DOHH2 (cell line): ENCODE measurements at regions not wholly inside any gene's neighbourhood (a gene's known extent, or its start where the extent isn't known, plus 50 kb on each side); places are given as distances from the start of the nearest gene placed in this dataset.

Experiments
- H3F3A ChIP-seq: fragments of 200-600 bp; sonication (generic), shearing (Covaris generic); 2 replicates; pipeline ENCODE4 v1.6.0; 2016; ENCODE audit warnings: antibody characterized with exemption, mild to moderate bottlenecking; ENCODE audit not compliant: control insufficient read depth, insufficient read depth
- H3K27ac ChIP-seq: fragments of 200-600 bp; sonication (generic); 2 replicates; pipeline ENCODE4 v1.5.1; 2014; ENCODE audit warnings: low read depth, mild to moderate bottlenecking, low read length, moderate library complexity
- H3K27me3 ChIP-seq: fragments of 200-600 bp; sonication (generic); 2 replicates; pipeline ENCODE4 v1.6.1; 2014; ENCODE audit warnings: mild to moderate bottlenecking, low read length, mixed read lengths; ENCODE audit not compliant: control insufficient read depth
- H3K36me3 ChIP-seq: fragments of 200-600 bp; sonication (generic); 2 replicates; pipeline ENCODE4 v1.6.1; 2014; ENCODE audit warnings: mild to moderate bottlenecking, low read length, moderate library complexity, mixed read lengths; ENCODE audit not compliant: control insufficient read depth
- H3K4me1 ChIP-seq: fragments of 200-600 bp; sonication (generic); 2 replicates; pipeline ENCODE4 v1.6.1; 2014; ENCODE audit warnings: mild to moderate bottlenecking, low read length, mixed read lengths; ENCODE audit not compliant: control insufficient read depth
- H3K4me2 ChIP-seq: fragments of 200-600 bp; sonication (generic); 2 replicates; pipeline ENCODE4 v1.6.0; 2014; ENCODE audit warnings: mild to moderate bottlenecking, low read length, moderate library complexity
- H3K4me3 ChIP-seq: fragments of 200-600 bp; sonication (generic); 2 replicates; pipeline ENCODE4 v1.5.1; 2014; ENCODE audit warnings: mild to moderate bottlenecking, low read length, mixed read lengths
- H3K79me2 ChIP-seq: fragments of 200-600 bp; sonication (generic); 2 replicates; pipeline ENCODE4 v1.6.1; 2014; ENCODE audit warnings: mild to moderate bottlenecking, low read length, mixed read lengths; ENCODE audit not compliant: control insufficient read depth
- H3K9me2 ChIP-seq: fragments of 200-600 bp; sonication (generic); replicated peaks from 2 replicates; pipeline ENCODE4 v1.6.1; 2014; ENCODE audit warnings: mild to moderate bottlenecking, low read length, mixed read lengths; ENCODE audit not compliant: control insufficient read depth
- H3K9me3 ChIP-seq: fragments of 200-600 bp; sonication (generic); 2 replicates; pipeline ENCODE4 v1.6.1; 2014; ENCODE audit warnings: antibody characterized with exemption, low read length, mixed read lengths; ENCODE audit not compliant: control insufficient read depth, insufficient read depth
- H4K20me1 ChIP-seq: fragments of 200-600 bp; sonication (generic); 2 replicates; pipeline ENCODE4 v1.6.0; 2014; ENCODE audit warnings: low read depth, mild to moderate bottlenecking, antibody characterized with exemption, low read length, moderate library complexity; ENCODE audit not compliant: control insufficient read depth, insufficient read depth
- CTCF ChIP-seq: fragments of 200-600 bp; sonication (generic); IDR thresholded peaks from one replicate; pipeline ENCODE4 v1.5.1; 2014; ENCODE audit warnings: antibody characterized with exemption, mild to moderate bottlenecking, low read depth, low read length; ENCODE audit not compliant: poor library complexity, severe bottlenecking
- EZH2phosphoT487 ChIP-seq: fragments of 200-600 bp; sonication (generic); IDR thresholded peaks from 2 replicates; pipeline ENCODE4 v1.6.1; 2017; ENCODE audit warnings: borderline replicate concordance, mild to moderate bottlenecking, antibody characterized with exemption, low read length, moderate library complexity, mixed read lengths

- Histone ChIP-seq H3K4me1 (no peaks in the 10 kb centered on the region), H3K4me2 (no peak overlapping the region)
- TF ChIP-seq CTCF (no peak), EZH2phosphoT487 (no peak)
Observed at GRCh38 chr20:57991211-57991881, 237.1 kb downstream of the ANKRD60 start.

GRCh38 chr20:57990396-57990987 lies 238.0 kb downstream of the ANKRD60 start:
- Histone ChIP-seq H3K9me2 (no peaks in the 10 kb centered on the region), H3F3A (no peaks in the 10 kb centered on the region), H3K36me3 (no peaks in the 10 kb centered on the region), H4K20me1 (no peaks in the 10 kb centered on the region), H3K27ac (no peak overlapping the region), H3K27me3 (peaks cover 6% of the 10 kb centered on the region), H3K79me2 (no peaks in the 10 kb centered on the region), H3K4me3 (no peak overlapping the region), H3K4me1 (no peaks in the 10 kb centered on the region), H3K9me3 (no peaks in the 10 kb centered on the region), H3K4me2 (no peak overlapping the region)
- TF ChIP-seq CTCF (no peak), EZH2phosphoT487 (no peak)

More at GRCh38 chr20:57991211-57991881, 237.1 kb downstream of the ANKRD60 start:
- Histone ChIP-seq H3K27me3 (peaks cover 6% of the 10 kb centered on the region), H3K36me3 (no peaks in the 10 kb centered on the region), H3K9me2 (no peaks in the 10 kb centered on the region), H3K27ac (no peak overlapping the region), H3K4me3 (no peak overlapping the region), H3K79me2 (no peaks in the 10 kb centered on the region), H3F3A (no peaks in the 10 kb centered on the region), H4K20me1 (no peaks in the 10 kb centered on the region), H3K9me3 (no peaks in the 10 kb centered on the region)

DNA sequence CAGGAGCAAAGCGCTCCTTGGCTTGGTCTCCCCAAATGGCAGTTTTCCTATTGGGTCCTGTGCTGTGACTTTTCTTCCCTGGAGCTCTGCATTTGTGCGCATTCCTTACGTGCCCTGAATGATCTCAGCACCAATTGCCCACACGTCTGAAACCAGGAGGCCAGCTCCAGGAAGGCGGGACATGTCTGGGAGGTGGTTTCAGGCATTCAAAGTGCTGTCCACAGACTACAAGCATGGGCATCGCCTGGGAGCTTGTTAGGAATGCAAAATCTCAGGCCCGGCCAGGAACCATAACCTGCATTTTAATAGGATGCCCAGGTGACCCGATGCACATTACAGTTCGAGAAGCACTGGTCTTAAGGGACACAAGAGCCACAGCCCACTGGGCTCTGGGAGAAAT lies 239.6 kb downstream of the ANKRD60 start:
- Histone ChIP-seq H3K9me2 (no peaks in the 10 kb centered on the region), H3K36me3 (no peaks in the 10 kb centered on the region), H3K27me3 (peaks cover 6% of the 10 kb centered on the region), H3K79me2 (no peaks in the 10 kb centered on the region), H3K4me1 (no peaks in the 10 kb centered on the region), H4K20me1 (no peaks in the 10 kb centered on the region), H3F3A (no peaks in the 10 kb centered on the region), H3K27ac (no peak overlapping the region), H3K4me3 (no peak overlapping the region), H3K9me3 (no peaks in the 10 kb centered on the region), H3K4me2 (no peak overlapping the region)
- TF ChIP-seq CTCF, result no peak
- TF ChIP-seq EZH2phosphoT487, result no peak
